Suprapubic skin (tissue), 4 donors: ENCODE measurements at regions not wholly inside any gene's neighbourhood (a gene's known extent, or its start where the extent isn't known, plus 50 kb on each side); places are given as distances from the start of the nearest gene placed in this dataset.
A peak's percentile ranks its signal among the peaks of the same experiment; 100 is the strongest.

Experiments used
- DNase-seq, 2 donors: peaks; one replicate each; pipeline ENCODE4 v3.0.0-alpha.2; 2019; ENCODE audit warnings: low spot score in 2 of 2
- H3K27ac ChIP-seq: fragments of 200-600 bp; sonication (generic); one replicate; pipeline ENCODE4 v1.5.1; 2019
- H3K27me3 ChIP-seq: fragments of 200-600 bp; sonication (generic); one replicate; pipeline ENCODE4 v1.5.1; 2019
- H3K36me3 ChIP-seq: fragments of 200-600 bp; sonication (generic); one replicate; pipeline ENCODE4 v1.5.1; 2019
- H3K4me1 ChIP-seq: fragments of 200-600 bp; sonication (generic); one replicate; pipeline ENCODE4 v1.5.1; 2019
- H3K4me3 ChIP-seq: fragments of 200-600 bp; sonication (generic); one replicate; pipeline ENCODE4 v1.5.1; 2019; ENCODE audit warnings: mild to moderate bottlenecking
- H3K9me3 ChIP-seq: fragments of 200-600 bp; sonication (generic); one replicate; pipeline ENCODE4 v1.5.1; 2019
- CTCF ChIP-seq, 2 donors: fragments of 200-600 bp in 1 of 2; fragments of 450-650 bp in 1 of 2; sonication (generic) in 1 of 2; IDR thresholded peaks; one replicate each; pipeline ENCODE4 v1.5.1; 2016 to 2019; ENCODE audit warnings: antibody characterized with exemption in 2 of 2, mild to moderate bottlenecking in 1 of 2, moderate library complexity in 1 of 2
- EP300 ChIP-seq: sonication (generic); formaldehyde crosslinking; IDR thresholded peaks from one replicate; pipeline ENCODE4 v1.6.1; 2017; ENCODE audit warnings: antibody characterized with exemption
- POLR2A ChIP-seq, 2 donors: fragments of 450-650 bp; IDR thresholded peaks; one replicate each; pipeline ENCODE4 v1.6.1; 2017; ENCODE audit warnings: antibody characterized with exemption in 2 of 2, mild to moderate bottlenecking in 2 of 2, moderate library complexity in 2 of 2
- POLR2AphosphoS5 ChIP-seq, 3 donors: sonication (generic); formaldehyde crosslinking; IDR thresholded peaks; one replicate each; pipeline ENCODE4 v1.6.1; 2017; ENCODE audit warnings: antibody characterized with exemption in 3 of 3
- WGBS: methylation state at CpG from one replicate; pipeline ENCODE4 v1.1.5; 2018; 5-methylcytosine and 5-hydroxymethylcytosine counted together

- WGBS: 80% methylated on average over 10 of the region's 10 CpGs
Measured at GRCh38 chr12:124123296-124124000, 150.4 kb downstream of the ZNF664 start.

GRCh38 chr12:124125203-124125871 is 152.3 kb downstream of the ZNF664 start:
- H3K27ac ChIP-seq: no peak overlapping the region
- no peaks in the 10 kb centered on the region for H3K27me3 ChIP-seq
- no peaks in the 10 kb centered on the region for H3K36me3 ChIP-seq
- peak in 1 of 2 donors; percentile 34 for DNase-seq
- TF ChIP-seq POLR2A (IDR thresholded peaks at IDR 0.05): no peak
- TF ChIP-seq CTCF (IDR thresholded peaks at IDR 0.05): no peak
- TF ChIP-seq EP300: no peak
- no peak for TF ChIP-seq POLR2AphosphoS5 (IDR thresholded peaks at IDR 0.05)
- 58% methylated on average over 10 of the region's 10 CpGs for WGBS
- H3K4me1 ChIP-seq: no peaks in the 10 kb centered on the region
- no peak overlapping the region for H3K4me3 ChIP-seq
- H3K9me3 ChIP-seq: no peaks in the 10 kb centered on the region

More at GRCh38 chr12:124123296-124124000, 150.4 kb downstream of the ZNF664 start:
- no peaks in the 10 kb centered on the region for H3K4me1 ChIP-seq
- H3K9me3 ChIP-seq: no peaks in the 10 kb centered on the region
- H3K27ac ChIP-seq: no peak overlapping the region
- no peaks in the 10 kb centered on the region for H3K36me3 ChIP-seq
- TF ChIP-seq POLR2A (IDR thresholded peaks at IDR 0.05): no peak
- H3K27me3 ChIP-seq: no peaks in the 10 kb centered on the region
- DNase-seq: peak in 1 of 2 donors; percentile 43
- H3K4me3 ChIP-seq: no peak overlapping the region

GRCh38 chr12:124126950-124127655 is 154.1 kb downstream of the ZNF664 start:
- DNase-seq: peak in 1 of 2 donors; percentile 34
- H3K4me3 ChIP-seq: no peak overlapping the region

GRCh38 chr12:124129132-124129531 is 156.1 kb downstream of the ZNF664 start:
- no peak for TF ChIP-seq POLR2AphosphoS5 (IDR thresholded peaks at IDR 0.05)
- no peak for TF ChIP-seq POLR2A (IDR thresholded peaks at IDR 0.05)
- no peak for TF ChIP-seq CTCF (IDR thresholded peaks at IDR 0.05)
- no peak for TF ChIP-seq EP300

More at GRCh38 chr12:124126950-124127655, 154.1 kb downstream of the ZNF664 start:
- Histone ChIP-seq H3K27ac (no peak overlapping the region), H3K36me3 (no peaks in the 10 kb centered on the region), H3K27me3 (no peaks in the 10 kb centered on the region), H3K4me1 (no peaks in the 10 kb centered on the region), H3K9me3 (no peaks in the 10 kb centered on the region)
- WGBS: 71% methylated on average over 15 of the region's 15 CpGs
- TF ChIP-seq CTCF (IDR thresholded peaks at IDR 0.05): no peak
- no peak for TF ChIP-seq EP300
- no peak for TF ChIP-seq POLR2A (IDR thresholded peaks at IDR 0.05)
- TF ChIP-seq POLR2AphosphoS5 (IDR thresholded peaks at IDR 0.05): no peak

GRCh38 chr12:124130691-124131591 is 157.9 kb downstream of the ZNF664 start:
- H3K4me3 ChIP-seq: no peak overlapping the region
- H3K9me3 ChIP-seq: no peaks in the 10 kb centered on the region
- no peak for TF ChIP-seq POLR2AphosphoS5 (IDR thresholded peaks at IDR 0.05)
- TF ChIP-seq CTCF (IDR thresholded peaks at IDR 0.05): no peak
- no peak for TF ChIP-seq EP300
- no peak for TF ChIP-seq POLR2A (IDR thresholded peaks at IDR 0.05)
- H3K27me3 ChIP-seq: no peaks in the 10 kb centered on the region
- H3K27ac ChIP-seq: no peak overlapping the region
- no peaks in the 10 kb centered on the region for H3K36me3 ChIP-seq
- 80% methylated on average over 9 of the region's 9 CpGs for WGBS
- H3K4me1 ChIP-seq: no peaks in the 10 kb centered on the region
- DNase-seq: no peak

More at GRCh38 chr12:124129132-124129531, 156.1 kb downstream of the ZNF664 start:
- Histone ChIP-seq H3K9me3 (no peaks in the 10 kb centered on the region), H3K4me3 (no peak overlapping the region), H3K27me3 (no peaks in the 10 kb centered on the region), H3K27ac (no peak overlapping the region), H3K4me1 (no peaks in the 10 kb centered on the region), H3K36me3 (no peaks in the 10 kb centered on the region)
- no peak for DNase-seq
- whole genome bisulfite sequencing: 90% methylated on average over 9 of the region's 9 CpGs
